ENCODE measurements at regions not wholly inside any gene's neighbourhood (a gene's known extent, or its start where the extent isn't known, plus 50 kb on each side); places are given as distances from the start of the nearest gene placed in this dataset.

DNA sequence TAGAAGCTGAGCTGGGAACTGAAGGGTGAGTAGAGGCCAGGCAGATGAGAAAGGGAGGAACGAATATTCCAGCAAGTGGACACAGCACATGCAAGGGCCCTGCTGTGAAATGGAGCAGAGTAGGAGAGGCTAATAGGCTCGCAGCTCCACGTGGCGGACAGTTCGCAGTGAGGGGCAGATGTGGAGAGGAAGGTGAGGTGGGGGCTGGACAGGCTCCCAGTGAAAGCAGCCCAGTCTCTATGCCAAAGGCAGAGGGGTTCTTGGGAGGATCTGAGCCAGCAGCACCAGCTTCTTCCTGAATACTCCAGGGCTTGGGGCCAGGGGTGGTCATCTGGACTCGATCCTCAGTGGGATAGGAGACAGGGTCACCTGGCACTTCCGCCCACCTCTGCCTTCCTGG lies 81.0 kb downstream of the CEBPB start:
- TF ChIP-seq, protein P1, sequence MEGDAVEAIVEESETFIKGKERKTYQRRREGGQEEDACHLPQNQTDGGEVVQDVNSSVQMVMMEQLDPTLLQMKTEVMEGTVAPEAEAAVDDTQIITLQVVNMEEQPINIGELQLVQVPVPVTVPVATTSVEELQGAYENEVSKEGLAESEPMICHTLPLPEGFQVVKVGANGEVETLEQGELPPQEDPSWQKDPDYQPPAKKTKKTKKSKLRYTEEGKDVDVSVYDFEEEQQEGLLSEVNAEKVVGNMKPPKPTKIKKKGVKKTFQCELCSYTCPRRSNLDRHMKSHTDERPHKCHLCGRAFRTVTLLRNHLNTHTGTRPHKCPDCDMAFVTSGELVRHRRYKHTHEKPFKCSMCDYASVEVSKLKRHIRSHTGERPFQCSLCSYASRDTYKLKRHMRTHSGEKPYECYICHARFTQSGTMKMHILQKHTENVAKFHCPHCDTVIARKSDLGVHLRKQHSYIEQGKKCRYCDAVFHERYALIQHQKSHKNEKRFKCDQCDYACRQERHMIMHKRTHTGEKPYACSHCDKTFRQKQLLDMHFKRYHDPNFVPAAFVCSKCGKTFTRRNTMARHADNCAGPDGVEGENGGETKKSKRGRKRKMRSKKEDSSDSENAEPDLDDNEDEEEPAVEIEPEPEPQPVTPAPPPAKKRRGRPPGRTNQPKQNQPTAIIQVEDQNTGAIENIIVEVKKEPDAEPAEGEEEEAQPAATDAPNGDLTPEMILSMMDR (conservative IDR thresholded peaks at IDR 0.05; ENCODE audit: low read length) = no peak
- no peak for TF ChIP-seq EZH2phosphoT487 (IDR thresholded peaks at IDR 0.05; ENCODE audit: borderline replicate concordance)

All from Loucy (cell line).